Endothelial cell of umbilical vein (primary cell): ENCODE measurements at regions not wholly inside any gene's neighbourhood (a gene's known extent, or its start where the extent isn't known, plus 50 kb on each side); places are given as distances from the start of the nearest gene placed in this dataset. TPM values are rescaled to one million over a fixed set of nuclear protein-coding genes. Genes with fewer than 3 reads are reported as not detected.

Experiments used
- BruUV-seq: library from RNA; stranded (reverse); fragments of 400-500 nt; replicated peaks from 2 replicates; lab custom pipeline; 2021; lab: Mats Ljungman, UMichigan
- CTCF ChIA-PET: fragments of 300-600, 350-600 bp; sonication (Branson Sonifier 250); formaldehyde crosslinking; loops from one replicate; lab custom pipeline; 2021; ENCODE audit warnings: antibody characterized with exemption, inconsistent platforms; lab: Charles Lee
- POLR2A ChIA-PET: fragments of 300-600, 350-600 bp; sonication (Branson Sonifier 250); formaldehyde crosslinking; loops from one replicate; lab custom pipeline; 2021; ENCODE audit warnings: antibody characterized with exemption, inconsistent platforms; lab: Charles Lee
- DNase-seq: peaks from one replicate; pipeline ENCODE4 v3.0.0-alpha.2; 2011; ENCODE audit warnings: low read depth, low spot score
- FAIRE-seq: peaks from 2 replicates; lab custom pipeline; 2011; peaks lifted over from hg19 to GRCh38; lab: Jason Lieb, UNC
- H2AFZ ChIP-seq: 2 replicates; pipeline ENCODE4 v1.6.0; 2012; ENCODE audit warnings: low read depth, low read length, control low read depth, inconsistent platforms
- H3K27ac ChIP-seq: 2 replicates; pipeline ENCODE4 v1.5.1; 2011; ENCODE audit warnings: low read depth, mild to moderate bottlenecking, control low read depth, low read length, moderate library complexity; ENCODE audit not compliant: insufficient read depth
- H3K27me3 ChIP-seq, 2 experiments: 2 replicates each; pipeline versions ENCODE4 v1.6.0 to v1.6.1; 2011; ENCODE audit warnings: low read length in 2 of 2, mixed read lengths in 1 of 2; ENCODE audit not compliant: control insufficient read depth in 2 of 2, insufficient read depth in 2 of 2
- H3K36me3 ChIP-seq, 2 experiments: 2 replicates in 1 of 2; 3 replicates in 1 of 2; pipeline ENCODE4 v1.5.1; 2011; ENCODE audit warnings: low read length in 2 of 2, mild to moderate bottlenecking in 1 of 2, moderate library complexity in 1 of 2; ENCODE audit not compliant: control insufficient read depth in 2 of 2, insufficient read depth in 2 of 2; ENCODE audit errors: extremely low read depth in 1 of 2
- H3K4me1 ChIP-seq: 3 replicates; pipeline ENCODE4 v1.5.1; 2011; ENCODE audit warnings: mild to moderate bottlenecking, low read length; ENCODE audit not compliant: control insufficient read depth, insufficient read depth; ENCODE audit errors: extremely low read depth
- H3K4me2 ChIP-seq: 2 replicates; pipeline ENCODE4 v1.6.1; 2011; ENCODE audit warnings: low read length, control low read depth, mixed read lengths; ENCODE audit not compliant: insufficient read depth
- H3K4me3 ChIP-seq, 3 experiments: fragments of 200-600 bp in 1 of 3; sonication (generic), shearing (Covaris generic) in 1 of 3; replicated peaks in 1 of 3; 2 replicates each; pipeline ENCODE4 v1.5.1; 2011 to 2016; ENCODE audit warnings: control low read depth in 3 of 3, low read length in 3 of 3, mild to moderate bottlenecking in 2 of 3, inconsistent platforms in 1 of 3, low read depth in 1 of 3, moderate library complexity in 1 of 3; ENCODE audit not compliant: insufficient read depth in 1 of 3
- H3K79me2 ChIP-seq: 2 replicates; pipeline ENCODE4 v1.6.0; 2012; ENCODE audit warnings: low read length, inconsistent platforms; ENCODE audit not compliant: control insufficient read depth, insufficient read depth
- H3K9ac ChIP-seq: replicated peaks from 2 replicates; pipeline ENCODE3; 2011; ENCODE audit warnings: low read length, control low read depth; ENCODE audit not compliant: insufficient read depth; ENCODE audit errors: extremely low read depth
- H3K9me1 ChIP-seq: replicated peaks from 3 replicates; pipeline ENCODE4 v1.6.0; 2011; ENCODE audit warnings: mild to moderate bottlenecking, low read length; ENCODE audit not compliant: control insufficient read depth, insufficient read depth; ENCODE audit errors: extremely low read depth
- H3K9me3 ChIP-seq: replicated peaks from 2 replicates; pipeline ENCODE4 v1.5.1; 2012; ENCODE audit warnings: low read length, inconsistent platforms; ENCODE audit not compliant: control insufficient read depth, insufficient read depth
- H4K20me1 ChIP-seq: replicated peaks from 2 replicates; pipeline ENCODE3; 2011; ENCODE audit warnings: mild to moderate bottlenecking, low read length; ENCODE audit not compliant: control insufficient read depth, insufficient read depth; ENCODE audit errors: extremely low read depth
- CTCF ChIP-seq, 2 donors: IDR thresholded peaks; 1 replicate in 1 of 2; 2 replicates in 1 of 2; pipeline ENCODE4 v1.5.1; 2011; ENCODE audit warnings: low read length in 2 of 2, mild to moderate bottlenecking in 2 of 2, moderate library complexity in 2 of 2, control low read depth in 1 of 2, inconsistent platforms in 1 of 2, low read depth in 1 of 2; ENCODE audit not compliant: insufficient read depth in 1 of 2; ENCODE audit errors: extremely low read depth in 1 of 2
- EZH2 ChIP-seq: IDR thresholded peaks from 2 replicates; pipeline ENCODE4 v1.6.1; 2012; ENCODE audit warnings: borderline replicate concordance, low read depth, mild to moderate bottlenecking, moderate library complexity, low read length, inconsistent platforms; ENCODE audit not compliant: severe bottlenecking
- FOS ChIP-seq: IDR thresholded peaks from 2 replicates; pipeline ENCODE4 v1.6.1; 2011; ENCODE audit warnings: mild to moderate bottlenecking, low read length, moderate library complexity, borderline replicate concordance; ENCODE audit not compliant: insufficient read depth
- GATA2 ChIP-seq: IDR thresholded peaks from 2 replicates; pipeline ENCODE4 v1.7.0; 2011; ENCODE audit warnings: low read depth, mild to moderate bottlenecking, moderate library complexity, mixed read lengths, low read length; ENCODE audit not compliant: insufficient read length, insufficient read depth
- JUN ChIP-seq: IDR thresholded peaks from 2 replicates; pipeline ENCODE4 v1.6.1; 2011; ENCODE audit warnings: borderline replicate concordance, low read depth; ENCODE audit not compliant: insufficient read length, insufficient read depth
- MAX ChIP-seq: IDR thresholded peaks from 2 replicates; pipeline ENCODE4 v1.6.1; 2011; ENCODE audit not compliant: insufficient read depth, insufficient read length
- MYC ChIP-seq: IDR thresholded peaks from one replicate; pipeline ENCODE4 v1.6.1; 2011; ENCODE audit warnings: mild to moderate bottlenecking, low read depth, low read length
- POLR2A ChIP-seq: IDR thresholded peaks from 2 replicates; pipeline ENCODE4 v1.6.1; 2012; ENCODE audit warnings: low read depth, mild to moderate bottlenecking, control low read depth, low read length
- POLR2AphosphoS5 ChIP-seq: IDR thresholded peaks from 2 replicates; pipeline ENCODE4 v1.6.1; 2012; ENCODE audit warnings: low read depth, mild to moderate bottlenecking, control low read depth, low read length, moderate library complexity; ENCODE audit not compliant: insufficient read depth
- dilution Hi-C: fragments of 300-500 bp; cut with MboI; formaldehyde crosslinking; loops from one replicate; pipeline ENCODE4 v1.15.0; 2019; ENCODE audit warnings: low sequenced_read_pairs; ENCODE audit not compliant: extremely low pct_ligation_motif_present
- intact Hi-C: fragments of 100-400 bp; cut with micrococcal nuclease; formaldehyde crosslinking; loops from one replicate; pipeline ENCODE4 v1.10.0; 2022
- small RNA-seq: library from RNA; depleted of rRNA; stranded (forward); fragments of <200 nt; gene quantifications from one replicate; pipeline ENCODE3, GENCODE V24; 2012; ENCODE audit warnings: low replicate concordance, low read depth; ENCODE audit not compliant: insufficient read depth, insufficient read length

- FAIRE-seq = no peak
- Histone ChIP-seq H4K20me1 (no peaks in the 10 kb centered on the region), H3K36me3 (no peaks in the 10 kb centered on the region), H3K4me3 (no peak overlapping the region), H3K9me3 (no peaks in the 10 kb centered on the region), H3K4me2 (no peak overlapping the region), H3K9me1 (no peaks in the 10 kb centered on the region), H3K4me1 (peaks cover 5% of the 10 kb centered on the region), H3K27ac (no peak overlapping the region), H3K27me3 (no peaks in the 10 kb centered on the region), H3K9ac (no peak overlapping the region), H3K79me2 (no peaks in the 10 kb centered on the region), H2AFZ (no peak overlapping the region)
- ChIA-PET POLR2A (no interaction called here), CTCF (no interaction called here)
- intact Hi-C loops (no loop called here), dilution Hi-C loops (no loop called here)
- no TSS peak for BruUV-seq
- peak; percentile 19 for DNase-seq
- TF ChIP-seq POLR2A (no peak), EZH2 (no peak), JUN (no peak), GATA2 (no peak), FOS (no peak), MAX (no peak), CTCF (IDR thresholded peaks at IDR 0.05; ENCODE audit: extremely low read depth in 1 of 2, insufficient read depth in 1 of 2, low read depth in 1 of 2, low read length in 2 of 2) (no peak), POLR2AphosphoS5 (no peak), MYC (no peak)
These were observed 50.2 kb upstream of the PIK3CG start for GRCh38 chr7:106814887-106815286.

Small RNA genes in the stretch of these regions (small RNA-seq; reads per million reads assigned to genes)
- not detected for gene RNA5SP236
